GM19240 (cell line): ENCODE measurements at regions not wholly inside any gene's neighbourhood (a gene's known extent, or its start where the extent isn't known, plus 50 kb on each side); places are given as distances from the start of the nearest gene placed in this dataset.
"Not testable (repeated sequence)": the region's sequence is repeated elsewhere in the genome, so short reads cannot be mapped to it uniquely, and the experiment has no call there.

ENCODE experiments used
- DNase-seq: peaks from one replicate; pipeline ENCODE4 v3.0.0; 2011; ENCODE audit warnings: low spot score; ENCODE audit not compliant: insufficient read length

DNA sequence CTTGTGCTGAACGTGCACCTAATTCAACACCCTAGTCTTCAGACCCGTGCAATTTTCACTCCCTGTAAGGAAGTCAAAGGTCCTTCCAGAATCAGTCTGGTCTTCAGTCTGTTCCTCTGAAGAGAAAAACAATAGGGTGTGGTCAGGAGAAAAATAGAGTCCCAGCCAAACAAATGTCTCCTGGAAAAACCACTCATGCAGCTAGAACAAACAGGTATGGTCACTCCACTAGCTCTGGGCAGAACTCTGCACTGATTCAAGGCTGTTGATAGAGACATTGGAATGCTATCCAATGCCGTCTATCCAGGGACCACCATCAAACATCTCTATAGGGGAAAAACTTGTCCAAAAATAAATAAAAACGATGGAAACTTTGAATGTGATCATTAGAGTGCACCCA, 81.8 kb upstream of the MAP3K1 start:
- DNase-seq = no peak

DNA sequence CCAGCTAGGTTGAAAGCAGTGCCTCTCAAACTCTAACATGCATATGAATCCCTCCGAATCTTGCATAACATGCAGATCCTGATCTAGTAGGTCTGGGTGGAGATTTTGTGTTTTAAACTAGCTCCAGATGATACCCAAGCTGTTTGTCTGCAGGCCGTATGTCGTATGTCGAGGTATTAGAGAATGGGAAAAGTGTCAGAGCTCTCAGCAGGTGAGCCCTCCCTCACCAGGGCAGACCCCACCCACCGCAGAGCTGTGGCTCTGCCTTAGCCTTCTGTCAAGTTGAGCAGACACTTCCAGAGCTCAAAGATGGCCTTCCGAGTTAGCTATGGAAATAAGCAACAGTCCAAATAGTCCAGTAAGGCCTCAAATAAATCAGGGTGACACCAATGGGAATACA, 83.2 kb upstream of the MAP3K1 start:
- no peak for DNase-seq

DNA sequence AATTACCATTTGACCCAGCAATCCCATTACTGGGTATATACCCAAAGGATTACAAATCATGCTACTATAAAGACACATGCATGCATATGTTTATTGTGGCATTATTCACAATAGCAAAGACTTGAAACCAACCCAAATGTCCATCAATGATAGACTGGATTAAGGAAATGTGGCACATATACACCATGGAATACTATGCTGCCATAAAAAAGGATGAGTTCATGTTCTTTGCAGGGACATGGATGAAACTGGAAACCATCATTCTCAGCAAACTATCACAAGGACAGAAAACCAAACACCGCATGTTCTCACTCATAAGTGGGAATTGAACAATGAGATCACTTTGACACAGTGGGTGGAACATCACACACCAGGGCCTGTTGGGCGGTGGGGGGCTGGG, 83.9 kb upstream of the MAP3K1 start:
- not testable (repeated sequence) for DNase-seq

DNA sequence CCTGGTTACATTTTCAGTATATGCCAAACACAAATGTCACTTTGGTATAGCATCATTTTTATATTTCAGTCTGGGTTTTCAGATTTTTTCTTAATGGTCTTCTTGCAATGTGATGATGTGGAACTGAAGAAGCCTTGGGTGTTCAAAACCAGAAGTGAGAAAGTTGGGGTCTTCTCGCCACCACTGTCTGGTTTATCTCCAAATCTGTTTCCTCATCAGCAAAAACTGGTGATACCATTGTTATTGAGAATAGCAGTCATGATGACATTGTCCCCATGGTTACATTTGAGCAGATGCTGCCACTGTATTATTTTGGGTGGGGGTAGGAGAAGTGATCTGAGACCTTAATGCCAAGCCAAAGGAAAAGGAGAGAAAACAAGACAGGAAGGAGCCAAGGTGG, 85.9 kb upstream of the MAP3K1 start:
- no peak for DNase-seq

DNA sequence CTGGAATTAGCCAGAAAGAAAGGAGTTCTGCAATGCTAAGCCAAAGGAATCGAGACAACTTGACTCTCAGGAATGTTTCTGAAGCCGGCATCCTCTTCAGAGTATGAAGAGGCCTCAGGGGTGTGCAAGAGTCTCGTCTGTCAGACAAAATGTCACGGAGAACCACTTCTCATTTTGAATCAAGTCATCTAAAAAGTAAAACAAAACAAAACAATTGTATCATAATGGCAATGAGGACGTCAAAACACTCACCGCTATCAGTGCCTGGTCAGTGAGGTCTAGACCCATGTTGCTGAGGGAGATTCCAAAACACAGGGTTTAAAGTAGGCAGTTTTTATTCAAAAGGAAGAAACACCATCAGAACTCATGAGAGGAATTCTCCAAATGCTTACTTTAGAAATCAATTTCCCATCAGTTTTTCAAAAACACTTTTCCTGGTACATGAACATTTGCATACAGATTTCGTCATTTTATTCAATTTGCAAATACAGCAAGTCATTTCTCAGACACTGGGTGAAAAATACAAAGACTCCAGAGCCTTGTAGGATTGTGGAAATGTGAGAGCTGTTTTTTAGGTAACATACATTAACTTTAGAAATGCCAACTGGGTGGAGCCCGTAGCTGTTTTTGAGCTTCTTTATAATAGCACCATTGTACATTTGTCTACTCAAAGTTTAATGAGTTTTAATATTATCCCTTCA, 89.5 kb upstream of the MAP3K1 start:
- DNase-seq = no peak

DNA sequence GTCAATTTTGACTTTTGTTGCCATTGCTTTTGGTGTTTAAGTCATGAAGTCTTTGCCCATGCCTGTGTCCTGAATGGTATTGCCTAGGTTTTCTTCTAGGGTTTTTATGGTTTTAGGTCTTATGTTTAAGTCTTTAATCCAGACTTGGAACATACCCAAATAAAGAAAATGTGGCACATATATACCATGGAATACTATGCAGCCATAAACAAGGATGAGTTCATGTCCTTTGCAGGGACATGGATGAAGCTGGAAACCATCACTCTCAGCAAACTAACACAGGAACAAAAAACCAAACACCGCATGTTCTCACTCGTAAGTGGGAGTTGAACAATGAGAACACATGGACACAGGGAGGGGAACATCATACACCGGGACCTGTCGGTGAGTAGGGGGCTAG, 90.5 kb upstream of the MAP3K1 start:
- not testable (repeated sequence) for DNase-seq

DNA sequence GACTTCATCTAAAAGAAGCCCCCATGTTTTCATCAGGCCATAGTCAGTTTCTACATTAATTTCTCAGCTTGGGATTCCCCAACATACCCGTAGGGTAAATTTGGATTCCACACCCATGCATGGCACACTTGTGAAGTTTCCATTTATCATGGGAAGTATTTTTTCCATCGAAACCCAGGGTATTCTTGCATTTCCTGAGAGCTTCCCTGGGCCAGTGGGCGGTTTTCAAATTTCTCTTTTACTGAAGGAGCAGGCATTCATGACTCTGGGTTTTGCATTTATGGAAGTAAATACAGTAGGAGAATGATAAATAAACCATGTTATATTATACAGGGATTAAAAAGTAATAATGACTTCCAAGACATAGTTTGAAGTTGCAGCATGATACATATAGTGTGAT, 93.0 kb upstream of the MAP3K1 start:
- DNase-seq = no peak

DNA sequence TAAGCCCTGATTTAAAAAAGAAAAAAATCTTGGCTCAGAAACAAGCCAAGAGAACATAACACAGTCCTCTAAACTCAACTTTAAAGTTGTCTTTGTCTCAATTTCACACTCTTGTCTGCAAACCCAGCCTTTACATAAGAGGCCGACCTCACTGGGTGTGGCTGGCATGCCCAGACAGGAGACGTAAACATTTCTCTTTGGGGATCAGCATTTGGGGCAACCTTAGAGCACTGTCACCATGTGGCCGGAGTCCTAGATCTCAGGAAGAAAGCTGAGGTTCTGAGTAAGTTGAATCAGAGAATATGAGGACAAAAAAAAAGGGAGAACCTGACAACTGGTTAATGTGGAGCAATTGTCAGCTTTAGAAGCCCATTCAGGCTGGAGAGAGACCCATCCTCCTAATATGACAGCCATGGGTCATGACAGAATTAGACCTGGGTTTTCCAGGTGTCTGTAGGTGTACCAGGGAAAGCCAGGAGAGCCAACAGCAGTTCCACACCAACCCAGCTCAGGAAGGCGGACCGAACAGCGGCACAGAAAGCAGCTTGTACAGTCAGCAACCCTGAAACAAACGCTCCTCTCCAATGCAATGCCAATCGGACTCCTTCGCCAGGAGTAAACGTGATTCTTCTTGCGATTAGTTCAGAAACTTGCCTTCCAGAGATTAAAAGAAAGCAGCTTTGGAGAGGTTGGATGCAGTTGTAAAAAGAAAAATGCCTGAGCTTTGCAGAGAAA, 97.9 kb upstream of the MAP3K1 start:
- DNase-seq = no peak

DNA sequence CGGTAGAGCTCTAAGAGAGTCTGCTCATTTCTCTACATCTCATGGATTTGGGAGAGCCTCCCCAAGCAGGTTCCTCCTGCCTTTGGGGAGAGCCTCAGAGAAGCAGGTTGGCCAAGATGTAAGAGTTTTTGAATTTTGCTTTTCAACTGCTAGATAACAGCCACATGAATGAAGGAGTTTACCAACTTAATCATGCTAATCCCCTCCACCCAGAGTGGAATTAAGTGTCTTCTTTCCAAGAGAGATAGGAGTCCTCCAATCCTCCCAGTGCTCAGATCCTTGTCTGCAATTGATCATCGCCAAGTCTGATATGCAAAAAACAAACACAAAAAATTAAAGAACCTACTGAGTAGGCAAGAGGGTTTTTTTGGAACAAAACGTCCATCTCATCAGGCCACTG, 99.4 kb upstream of the MAP3K1 start:
- DNase-seq = no peak

DNA sequence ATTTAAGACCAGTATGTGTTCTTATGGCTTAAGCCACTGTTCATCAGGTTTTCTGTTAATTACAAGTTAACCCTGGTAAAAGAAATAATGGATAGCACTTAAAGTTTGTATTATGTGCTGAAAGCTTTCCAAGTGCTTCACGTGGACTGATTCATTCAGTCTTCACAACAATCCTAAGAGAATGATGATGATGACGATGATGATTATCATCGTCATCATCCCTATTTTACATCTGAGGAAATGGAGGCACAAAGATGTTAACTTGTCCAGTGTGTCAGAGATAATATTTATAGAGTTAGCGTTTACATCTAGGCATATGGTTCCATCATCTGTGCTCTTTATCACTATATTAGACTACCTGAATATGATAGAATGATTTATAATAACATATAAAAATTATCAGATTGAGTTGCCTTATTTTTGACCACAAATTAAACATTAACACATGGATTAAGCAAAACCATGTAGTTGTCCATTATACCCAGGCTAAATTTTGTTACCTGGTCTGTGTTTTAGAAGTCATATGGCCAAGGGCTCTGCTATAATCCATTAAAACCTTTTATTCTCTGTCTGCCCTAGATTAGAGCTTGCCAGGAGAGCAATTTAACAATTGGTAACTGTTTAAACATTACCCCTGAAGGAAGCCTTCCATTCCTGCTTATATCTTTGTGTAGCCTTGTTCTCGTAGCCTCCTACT, 102.3 kb upstream of the MAP3K1 start:
- no peak for DNase-seq

DNA sequence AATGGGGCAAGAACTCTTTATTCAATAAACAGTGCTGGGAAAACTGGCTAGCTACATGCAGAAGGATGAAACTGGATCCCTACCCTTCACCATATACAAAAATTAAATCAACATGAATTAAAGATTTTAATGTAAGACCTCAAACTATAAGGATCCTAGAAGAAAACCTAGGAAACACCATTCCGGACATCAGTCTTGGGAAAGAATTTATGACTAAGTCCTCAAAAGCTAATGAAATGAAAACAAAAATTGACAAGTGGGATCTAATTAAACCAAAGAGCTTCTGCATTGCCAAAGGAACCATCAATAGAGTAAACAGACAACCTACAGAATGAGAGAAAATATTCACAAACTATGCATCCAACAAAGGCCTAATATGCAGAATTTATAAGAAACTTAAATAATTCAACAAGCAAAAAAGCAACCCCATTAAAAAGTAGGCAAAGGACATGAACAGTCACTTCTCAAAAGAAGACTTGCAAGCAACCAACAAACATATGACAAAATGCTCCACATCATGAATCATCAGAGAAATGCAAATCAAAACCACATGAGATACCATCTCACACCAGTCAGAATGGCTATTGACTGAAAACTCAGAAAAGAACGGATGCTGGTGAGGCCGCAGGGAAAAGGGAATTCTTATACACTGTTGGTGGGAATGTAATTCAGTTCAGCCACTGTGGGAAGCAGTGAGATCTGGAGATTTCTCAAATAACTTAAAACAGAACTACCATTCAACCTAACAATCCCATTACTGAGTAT, 104.3 kb upstream of the MAP3K1 start:
- no peak for DNase-seq

DNA sequence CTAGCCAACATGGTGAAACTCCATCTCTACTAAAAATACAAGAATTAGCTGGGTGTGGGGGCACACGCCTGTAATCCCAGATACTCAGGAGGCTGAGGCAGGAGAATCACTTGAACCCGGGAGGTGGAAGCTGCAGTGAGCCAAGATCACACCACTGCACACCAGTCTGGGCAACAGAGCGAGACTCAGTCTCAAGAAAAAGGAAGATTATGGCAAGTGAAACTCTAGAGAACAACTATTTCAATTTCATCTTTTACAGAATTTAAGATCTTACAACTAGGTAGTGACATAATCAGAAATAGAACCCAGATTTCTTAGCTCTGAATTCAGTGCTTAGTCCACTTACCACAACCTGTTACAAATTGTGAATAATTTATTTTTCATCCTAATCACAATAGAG, 108.8 kb upstream of the MAP3K1 start:
- DNase-seq = no peak

DNA sequence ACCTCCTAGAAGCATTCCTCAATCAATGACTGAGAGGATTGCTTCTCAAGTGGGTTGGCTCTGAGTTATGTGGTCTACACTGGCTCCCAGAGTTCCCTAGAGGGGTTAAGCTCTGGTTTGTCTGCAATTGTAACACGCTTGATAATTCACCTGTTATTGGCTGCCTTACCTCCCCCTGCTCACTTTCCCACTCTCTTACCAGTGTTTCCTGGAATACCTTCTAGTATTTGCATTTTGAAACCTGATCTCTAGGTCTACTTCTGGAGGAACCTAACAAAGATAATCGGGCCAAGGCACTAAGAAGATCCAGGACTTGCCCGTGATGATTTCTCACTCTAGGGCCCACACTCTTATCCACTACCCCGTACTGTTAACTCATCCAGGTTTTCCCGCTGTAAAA, 110.1 kb upstream of the MAP3K1 start:
- DNase-seq = no peak

DNA sequence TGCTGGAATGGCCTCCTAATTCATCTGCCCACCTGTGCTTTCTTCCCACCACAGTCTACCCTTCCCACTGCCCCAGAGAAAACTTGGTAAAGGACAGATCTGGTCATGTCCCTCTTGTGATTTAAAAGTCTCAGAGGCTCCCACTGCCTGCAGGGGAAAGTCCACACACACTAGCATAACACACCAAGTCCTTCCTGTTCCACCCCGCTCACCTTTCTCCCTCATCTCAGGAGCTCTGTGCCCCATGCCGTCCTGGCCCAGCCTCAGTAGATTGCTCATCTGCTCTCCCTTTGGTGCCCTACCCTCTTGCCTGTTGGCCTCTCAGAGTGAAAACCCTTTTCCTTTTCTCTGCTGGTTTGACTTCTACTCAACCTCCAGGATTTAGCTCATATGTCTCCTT, 111.4 kb upstream of the MAP3K1 start:
- DNase-seq = no peak

DNA sequence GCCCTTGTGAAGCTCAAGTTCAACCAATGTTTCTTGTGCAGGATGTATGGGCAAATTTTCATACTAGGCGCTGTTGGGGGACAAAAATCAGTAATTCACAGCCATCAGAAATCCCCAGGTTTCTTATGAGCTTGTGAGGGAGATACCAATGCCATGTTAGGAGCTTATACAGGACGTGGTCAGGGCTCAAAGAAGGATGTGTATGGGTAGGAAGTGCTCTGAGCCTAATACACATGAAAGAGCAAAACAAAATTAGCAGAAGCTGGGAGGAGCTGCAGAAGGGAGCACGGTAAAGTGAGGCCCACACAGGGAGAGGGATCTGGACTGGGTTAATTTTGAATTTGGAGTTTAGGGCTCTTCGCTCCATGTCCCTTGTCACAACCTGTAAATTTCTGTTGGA, 114.6 kb upstream of the MAP3K1 start:
- no peak for DNase-seq

DNA sequence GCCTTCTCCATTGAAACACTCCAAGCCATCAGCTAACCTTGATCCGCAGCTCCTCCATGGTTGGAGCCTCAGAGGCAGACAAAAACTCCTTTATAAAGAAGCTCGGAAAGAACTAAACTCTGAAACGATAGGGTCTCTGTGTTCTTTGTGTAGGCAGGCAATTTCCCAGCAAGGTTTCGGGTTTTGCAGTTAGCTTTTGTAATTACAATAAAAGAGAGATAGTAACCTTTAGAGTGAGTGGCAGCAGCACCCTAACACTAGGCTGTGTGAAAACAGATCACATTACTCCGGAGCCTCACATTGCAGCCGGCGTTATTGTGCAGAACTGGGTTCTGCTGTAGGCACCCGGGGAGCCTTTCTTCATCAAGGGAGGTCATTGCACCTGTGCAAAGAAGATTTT, 115.8 kb upstream of the MAP3K1 start:
- DNase-seq = no peak

DNA sequence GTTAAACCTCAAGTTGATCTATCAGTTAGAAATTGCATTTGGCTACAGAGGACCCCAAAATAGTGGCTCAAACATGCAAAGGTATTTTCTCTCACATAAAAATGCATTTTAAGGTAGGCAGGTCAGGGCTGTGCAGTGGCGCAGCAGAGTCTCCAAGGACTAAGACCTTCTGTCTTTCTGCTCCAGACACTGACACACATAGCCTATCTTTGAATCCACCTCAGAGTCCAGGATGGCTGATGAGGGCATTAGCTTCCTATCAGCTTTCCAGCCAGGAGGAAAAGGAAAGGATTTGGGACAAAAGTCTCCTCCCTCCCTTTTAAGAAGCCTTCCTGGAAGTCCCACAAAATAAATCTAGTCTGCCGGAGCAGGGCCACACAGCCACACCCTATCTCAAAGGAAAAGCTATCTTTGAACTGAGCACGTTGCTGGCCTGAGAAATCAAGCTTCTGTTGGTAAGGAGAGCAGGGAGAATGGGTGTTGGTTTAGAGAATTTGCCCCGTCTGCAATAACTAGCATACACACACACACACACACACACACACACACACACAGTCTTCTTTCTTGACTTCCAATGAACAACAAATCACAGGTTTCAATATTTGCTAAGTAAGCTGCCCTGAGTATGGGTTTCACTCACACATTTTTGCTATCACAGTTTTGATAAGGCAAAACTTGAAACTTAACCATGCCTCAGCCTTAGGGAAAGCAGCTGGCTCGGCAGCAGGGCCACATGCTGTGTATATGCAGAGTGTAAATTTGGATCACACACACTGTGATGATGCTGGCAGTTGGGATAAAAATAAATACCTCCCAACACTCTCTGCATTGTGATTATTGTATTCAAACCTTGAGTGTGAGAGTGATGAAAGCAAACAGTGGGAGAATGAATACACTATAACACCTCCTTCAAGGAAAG, 116.6 kb upstream of the MAP3K1 start:
- no peak for DNase-seq

DNA sequence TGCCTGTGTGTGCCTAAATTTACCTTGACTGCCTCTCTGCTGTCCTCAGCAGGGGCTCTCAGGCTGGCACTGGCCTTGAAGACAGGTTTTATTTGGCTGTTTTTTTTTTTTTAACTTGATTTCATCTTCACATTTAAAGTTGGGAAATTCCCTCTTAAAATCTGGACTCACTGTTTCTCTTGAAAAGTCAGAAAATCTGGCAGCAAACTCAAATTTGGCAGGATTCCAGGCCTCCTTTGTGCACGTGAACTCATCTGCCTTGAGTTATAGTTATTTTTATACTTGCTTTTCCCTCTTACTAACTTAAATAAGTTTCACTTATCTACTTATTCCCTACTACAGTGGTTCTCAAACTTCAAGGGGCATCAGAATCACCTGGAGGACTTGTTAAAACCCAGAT, 118.4 kb upstream of the MAP3K1 start:
- no peak for DNase-seq

DNA sequence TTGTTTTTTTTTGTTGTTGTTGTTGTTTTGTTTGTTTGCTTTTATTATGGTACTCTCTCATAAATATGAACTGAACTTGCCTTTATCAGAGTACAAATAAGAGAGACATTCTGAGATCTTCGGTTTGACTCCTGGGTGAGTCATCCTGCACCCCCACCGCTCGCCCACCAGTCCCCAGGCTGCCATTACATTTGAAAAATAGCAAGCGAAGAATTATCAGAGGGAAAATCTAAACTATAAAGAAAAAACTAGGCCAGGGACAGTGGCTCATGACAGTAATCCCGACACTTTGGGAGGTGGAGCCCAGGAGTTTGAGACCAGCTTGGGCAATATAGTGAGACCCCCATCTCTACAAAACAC, 122.1 kb upstream of the MAP3K1 start:
- DNase-seq = no peak

DNA sequence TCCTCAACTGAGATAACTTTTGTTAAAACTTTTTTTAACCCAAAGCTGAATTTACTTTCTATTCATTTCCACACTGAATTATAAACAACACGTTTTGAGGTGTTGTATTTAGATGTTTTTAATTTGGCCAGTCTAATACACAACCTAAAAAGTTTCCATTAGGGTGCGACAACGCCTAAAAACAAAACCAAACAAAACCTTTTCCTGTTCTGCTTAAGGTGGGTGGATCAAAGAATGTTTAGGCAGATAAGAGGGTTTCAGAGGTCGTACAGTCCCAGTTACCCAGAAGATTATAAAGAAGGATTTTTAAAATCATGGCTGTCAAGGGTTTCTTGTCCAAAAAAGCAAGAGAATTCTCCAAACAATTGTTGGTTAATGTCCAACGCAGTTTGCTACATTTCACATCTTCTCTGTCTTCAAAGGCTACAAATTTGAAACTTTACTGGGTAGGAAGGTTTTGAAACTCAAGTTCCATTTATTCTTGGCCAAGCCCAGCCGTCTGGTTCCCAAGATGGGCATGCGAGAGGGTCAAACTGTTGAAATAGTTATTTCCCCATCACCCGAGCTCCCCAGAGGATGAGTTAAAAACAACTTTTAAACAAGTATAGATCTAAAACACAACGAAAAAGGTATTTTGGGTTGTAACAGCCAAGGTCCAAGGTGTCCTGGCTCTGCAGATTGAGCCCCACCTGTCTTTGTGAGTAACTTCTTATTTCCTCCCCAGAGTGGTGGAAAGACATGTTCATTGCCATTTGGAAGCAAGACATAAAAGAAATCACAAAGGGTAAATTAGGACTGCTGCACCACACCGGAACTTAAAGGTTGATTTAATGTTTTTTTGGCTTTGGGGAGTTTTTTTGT, 122.8 kb upstream of the MAP3K1 start:
- DNase-seq = no peak
